Ishikawa (cell line): ENCODE measurements at regions not wholly inside any gene's neighbourhood (a gene's known extent, or its start where the extent isn't known, plus 50 kb on each side); places are given as distances from the start of the nearest gene placed in this dataset.

Experiments
- CEBPB ChIP-seq: IDR thresholded peaks from 2 replicates; pipeline ENCODE4 v1.6.1; 2012
- CREB1 ChIP-seq: IDR thresholded peaks from 2 replicates; pipeline ENCODE4 v1.6.1; 2012; ENCODE audit warnings: low read depth
- EGR1 ChIP-seq: IDR thresholded peaks from 2 replicates; pipeline ENCODE4 v1.6.1; 2012
- EP300 ChIP-seq: IDR thresholded peaks from 2 replicates; pipeline ENCODE4 v1.6.1; 2012; ENCODE audit warnings: borderline replicate concordance
- FOXM1 ChIP-seq: IDR thresholded peaks from 2 replicates; pipeline ENCODE4 v1.6.1; 2012; ENCODE audit warnings: low read depth, borderline replicate concordance
- MAX ChIP-seq: IDR thresholded peaks from 2 replicates; pipeline ENCODE4 v1.6.1; 2012
- NFIC ChIP-seq: IDR thresholded peaks from 2 replicates; pipeline ENCODE4 v1.6.1; 2012
- RAD21 ChIP-seq: IDR thresholded peaks from 2 replicates; pipeline ENCODE4 v1.6.1; 2012; ENCODE audit warnings: low read depth
- REST ChIP-seq: IDR thresholded peaks from 2 replicates; pipeline ENCODE4 v1.6.1; 2012; ENCODE audit warnings: low read depth, mild to moderate bottlenecking
- TAF1 ChIP-seq: IDR thresholded peaks from 2 replicates; pipeline ENCODE4 v1.6.1; 2012; ENCODE audit warnings: low read depth, mild to moderate bottlenecking
- TCF12 ChIP-seq: IDR thresholded peaks from 2 replicates; pipeline ENCODE4 v1.6.1; 2012; ENCODE audit warnings: low read depth
- TEAD4 ChIP-seq: IDR thresholded peaks from 2 replicates; pipeline ENCODE4 v1.6.1; 2012
- YY1 ChIP-seq: IDR thresholded peaks from 2 replicates; pipeline ENCODE4 v1.6.1; 2012; ENCODE audit warnings: low read depth
- ZBTB7A ChIP-seq: IDR thresholded peaks from 2 replicates; pipeline ENCODE4 v1.6.1; 2012; ENCODE audit warnings: low read depth
- TF ChIP-seq, protein P1 (sequence below): IDR thresholded peaks from 2 replicates; pipeline ENCODE4 v1.6.1; 2012

DNA sequence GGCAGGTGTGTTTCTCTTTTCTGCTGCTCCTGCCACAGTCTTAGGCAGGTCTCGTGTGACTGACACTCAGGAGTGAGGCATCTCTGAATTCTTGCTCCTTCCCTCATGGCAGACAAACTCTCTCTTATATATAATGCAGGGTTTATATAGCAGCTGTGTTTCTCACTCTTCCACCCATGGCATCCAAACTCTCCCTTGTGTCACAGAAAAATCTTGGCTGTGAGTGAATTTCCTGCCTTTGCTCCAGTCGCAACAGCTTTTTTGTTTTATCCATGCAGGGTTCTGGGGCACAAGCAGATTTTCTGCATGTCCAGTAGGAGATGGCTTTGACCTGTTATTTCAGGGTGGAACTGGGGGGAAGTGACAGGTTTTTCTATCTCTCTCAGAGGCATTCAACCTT lies 1275.5 kb downstream of the ADGRL3 start:
- TF ChIP-seq ZBTB7A (no peak), TEAD4 (no peak), CREB1 (no peak), MAX (no peak), TCF12 (no peak), TAF1 (no peak), REST (no peak)

GRCh38 chr4:62474802-62475201 lies 1274.7 kb downstream of the ADGRL3 start:
- TF ChIP-seq CEBPB (no peak), TAF1 (no peak), MAX (no peak), EGR1 (no peak), EP300 (no peak)
- TF ChIP-seq, protein P1, sequence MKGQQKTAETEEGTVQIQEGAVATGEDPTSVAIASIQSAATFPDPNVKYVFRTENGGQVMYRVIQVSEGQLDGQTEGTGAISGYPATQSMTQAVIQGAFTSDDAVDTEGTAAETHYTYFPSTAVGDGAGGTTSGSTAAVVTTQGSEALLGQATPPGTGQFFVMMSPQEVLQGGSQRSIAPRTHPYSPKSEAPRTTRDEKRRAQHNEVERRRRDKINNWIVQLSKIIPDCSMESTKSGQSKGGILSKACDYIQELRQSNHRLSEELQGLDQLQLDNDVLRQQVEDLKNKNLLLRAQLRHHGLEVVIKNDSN: no peak

DNA sequence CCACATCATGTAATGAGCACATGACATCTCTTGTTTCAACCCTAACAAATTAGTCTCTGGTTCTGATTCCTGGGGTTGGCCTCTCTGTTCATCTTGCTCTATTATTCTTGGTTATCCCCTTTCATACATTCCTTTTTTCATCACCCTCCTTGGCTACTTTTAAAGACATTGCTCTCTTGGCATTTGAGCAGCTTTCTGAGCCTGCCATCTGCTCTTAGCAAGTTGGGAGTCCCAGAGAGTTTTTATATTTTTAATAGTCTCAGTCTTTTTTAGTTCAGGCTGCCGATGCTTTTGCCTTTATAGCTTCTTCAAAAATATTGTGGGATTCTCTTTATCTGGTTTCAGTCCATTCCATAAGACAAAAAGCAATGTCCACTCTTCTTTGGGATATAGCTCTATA lies 1270.9 kb downstream of the ADGRL3 start:
- TF ChIP-seq, protein P1: no peak
- no peak for TF ChIP-seq REST
- TF ChIP-seq TEAD4: no peak
- no peak for TF ChIP-seq YY1
- no peak for TF ChIP-seq RAD21
- no peak for TF ChIP-seq EGR1
- TF ChIP-seq CREB1: no peak
- no peak for TF ChIP-seq TAF1
- TF ChIP-seq NFIC: no peak
- no peak for TF ChIP-seq FOXM1
- TF ChIP-seq CEBPB: no peak
- TF ChIP-seq TCF12: no peak
- no peak for TF ChIP-seq MAX
- TF ChIP-seq ZBTB7A: no peak
- no peak for TF ChIP-seq EP300

GRCh38 chr4:62470421-62470983 lies 1270.4 kb downstream of the ADGRL3 start:
- TF ChIP-seq FOXM1 (no peak), REST (no peak), TCF12 (no peak), EP300 (no peak), MAX (no peak), CEBPB (no peak), TAF1 (no peak), NFIC (no peak), YY1 (no peak), RAD21 (no peak), TEAD4 (no peak), CREB1 (no peak), EGR1 (no peak), ZBTB7A (no peak)
- TF ChIP-seq, protein P1: no peak
